ENCODE measurements at regions not wholly inside any gene's neighbourhood (a gene's known extent, or its start where the extent isn't known, plus 50 kb on each side); places are given as distances from the start of the nearest gene placed in this dataset.

DNA sequence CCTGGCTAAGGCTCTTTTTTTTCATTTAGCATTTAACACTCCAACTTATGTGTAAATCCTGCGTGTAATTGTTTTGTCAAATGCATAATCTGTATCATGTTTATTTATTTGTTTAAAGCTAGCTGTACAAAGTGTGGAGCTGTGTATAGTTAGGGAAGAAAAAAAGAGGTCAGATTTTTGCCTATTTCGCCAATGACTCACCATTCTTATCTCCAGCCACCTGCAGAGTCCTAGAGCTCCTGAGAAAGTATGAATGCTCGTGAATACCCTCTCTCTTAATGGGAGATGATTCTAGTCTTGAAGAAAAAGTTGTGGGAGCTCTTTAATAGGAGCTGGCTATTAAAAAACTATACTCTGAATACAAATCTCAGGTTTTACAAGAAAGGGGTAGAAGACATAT lies 778.8 kb upstream of the SLITRK5 start:
- TF ChIP-seq SP1 (CRISPR knock-in tag; conservative IDR thresholded peaks at IDR 0.05), result no peak
- no peak for TF ChIP-seq ZBTB21 (CRISPR knock-in tag; IDR thresholded peaks at IDR 0.05; ENCODE audit: borderline replicate concordance)
- TF ChIP-seq MYBL2 (CRISPR knock-in tag; IDR thresholded peaks at IDR 0.05), result no peak
- TF ChIP-seq, protein P1, sequence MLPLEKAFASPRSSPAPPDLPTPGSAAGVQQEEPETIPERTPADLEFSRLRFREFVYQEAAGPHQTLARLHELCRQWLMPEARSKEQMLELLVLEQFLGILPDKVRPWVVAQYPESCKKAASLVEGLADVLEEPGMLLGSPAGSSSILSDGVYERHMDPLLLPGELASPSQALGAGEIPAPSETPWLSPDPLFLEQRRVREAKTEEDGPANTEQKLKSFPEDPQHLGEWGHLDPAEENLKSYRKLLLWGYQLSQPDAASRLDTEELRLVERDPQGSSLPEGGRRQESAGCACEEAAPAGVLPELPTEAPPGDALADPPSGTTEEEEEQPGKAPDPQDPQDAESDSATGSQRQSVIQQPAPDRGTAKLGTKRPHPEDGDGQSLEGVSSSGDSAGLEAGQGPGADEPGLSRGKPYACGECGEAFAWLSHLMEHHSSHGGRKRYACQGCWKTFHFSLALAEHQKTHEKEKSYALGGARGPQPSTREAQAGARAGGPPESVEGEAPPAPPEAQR (CRISPR knock-in tag; IDR thresholded peaks at IDR 0.05), result no peak
- TF ChIP-seq ESRRA (CRISPR knock-in tag; IDR thresholded peaks at IDR 0.05; ENCODE audit: borderline replicate concordance), result no peak
- TF ChIP-seq, protein P2, sequence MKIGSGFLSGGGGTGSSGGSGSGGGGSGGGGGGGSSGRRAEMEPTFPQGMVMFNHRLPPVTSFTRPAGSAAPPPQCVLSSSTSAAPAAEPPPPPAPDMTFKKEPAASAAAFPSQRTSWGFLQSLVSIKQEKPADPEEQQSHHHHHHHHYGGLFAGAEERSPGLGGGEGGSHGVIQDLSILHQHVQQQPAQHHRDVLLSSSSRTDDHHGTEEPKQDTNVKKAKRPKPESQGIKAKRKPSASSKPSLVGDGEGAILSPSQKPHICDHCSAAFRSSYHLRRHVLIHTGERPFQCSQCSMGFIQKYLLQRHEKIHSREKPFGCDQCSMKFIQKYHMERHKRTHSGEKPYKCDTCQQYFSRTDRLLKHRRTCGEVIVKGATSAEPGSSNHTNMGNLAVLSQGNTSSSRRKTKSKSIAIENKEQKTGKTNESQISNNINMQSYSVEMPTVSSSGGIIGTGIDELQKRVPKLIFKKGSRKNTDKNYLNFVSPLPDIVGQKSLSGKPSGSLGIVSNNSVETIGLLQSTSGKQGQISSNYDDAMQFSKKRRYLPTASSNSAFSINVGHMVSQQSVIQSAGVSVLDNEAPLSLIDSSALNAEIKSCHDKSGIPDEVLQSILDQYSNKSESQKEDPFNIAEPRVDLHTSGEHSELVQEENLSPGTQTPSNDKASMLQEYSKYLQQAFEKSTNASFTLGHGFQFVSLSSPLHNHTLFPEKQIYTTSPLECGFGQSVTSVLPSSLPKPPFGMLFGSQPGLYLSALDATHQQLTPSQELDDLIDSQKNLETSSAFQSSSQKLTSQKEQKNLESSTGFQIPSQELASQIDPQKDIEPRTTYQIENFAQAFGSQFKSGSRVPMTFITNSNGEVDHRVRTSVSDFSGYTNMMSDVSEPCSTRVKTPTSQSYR (CRISPR knock-in tag; IDR thresholded peaks at IDR 0.05), result no peak
- no peak for TF ChIP-seq KAT7 (CRISPR knock-in tag; IDR thresholded peaks at IDR 0.05; ENCODE audit: borderline replicate concordance)
- no peak for TF ChIP-seq MXD4 (CRISPR knock-in tag; IDR thresholded peaks at IDR 0.05; ENCODE audit: borderline replicate concordance)
- TF ChIP-seq, protein P3, sequence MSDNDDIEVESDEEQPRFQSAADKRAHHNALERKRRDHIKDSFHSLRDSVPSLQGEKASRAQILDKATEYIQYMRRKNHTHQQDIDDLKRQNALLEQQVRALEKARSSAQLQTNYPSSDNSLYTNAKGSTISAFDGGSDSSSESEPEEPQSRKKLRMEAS (CRISPR knock-in tag; IDR thresholded peaks at IDR 0.05), result no peak
- no peak for TF ChIP-seq ATF1 (CRISPR knock-in tag; IDR thresholded peaks at IDR 0.05)
- TF ChIP-seq IRF2 (CRISPR knock-in tag; IDR thresholded peaks at IDR 0.05; ENCODE audit: borderline replicate concordance, low read depth), result no peak
- TF ChIP-seq, protein P4, sequence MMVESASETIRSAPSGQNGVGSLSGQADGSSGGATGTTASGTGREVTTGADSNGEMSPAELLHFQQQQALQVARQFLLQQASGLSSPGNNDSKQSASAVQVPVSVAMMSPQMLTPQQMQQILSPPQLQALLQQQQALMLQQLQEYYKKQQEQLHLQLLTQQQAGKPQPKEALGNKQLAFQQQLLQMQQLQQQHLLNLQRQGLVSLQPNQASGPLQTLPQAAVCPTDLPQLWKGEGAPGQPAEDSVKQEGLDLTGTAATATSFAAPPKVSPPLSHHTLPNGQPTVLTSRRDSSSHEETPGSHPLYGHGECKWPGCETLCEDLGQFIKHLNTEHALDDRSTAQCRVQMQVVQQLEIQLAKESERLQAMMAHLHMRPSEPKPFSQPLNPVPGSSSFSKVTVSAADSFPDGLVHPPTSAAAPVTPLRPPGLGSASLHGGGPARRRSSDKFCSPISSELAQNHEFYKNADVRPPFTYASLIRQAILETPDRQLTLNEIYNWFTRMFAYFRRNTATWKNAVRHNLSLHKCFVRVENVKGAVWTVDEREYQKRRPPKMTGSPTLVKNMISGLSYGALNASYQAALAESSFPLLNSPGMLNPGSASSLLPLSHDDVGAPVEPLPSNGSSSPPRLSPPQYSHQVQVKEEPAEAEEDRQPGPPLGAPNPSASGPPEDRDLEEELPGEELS (CRISPR knock-in tag; IDR thresholded peaks at IDR 0.05), result no peak
- peaks cover 24% of the 10 kb centered on the region for H3K27me3 Mint-ChIP-seq (ENCODE audit: low read depth)
- DNase-seq (ENCODE audit: low spot score), result no peak
- H3K9me3 Mint-ChIP-seq, result peaks cover 8% of the 10 kb centered on the region
- no peak overlapping the region for H3K27ac Mint-ChIP-seq
- no peak overlapping the region for H3K4me3 Mint-ChIP-seq
- no peaks in the 10 kb centered on the region for H3K36me3 Mint-ChIP-seq
- no peak for ATAC-seq
- H3K4me1 Mint-ChIP-seq, result no peaks in the 10 kb centered on the region
- CTCF ChIA-PET, result no interaction called here
- POLR2A ChIA-PET, result no interaction called here

DNA sequence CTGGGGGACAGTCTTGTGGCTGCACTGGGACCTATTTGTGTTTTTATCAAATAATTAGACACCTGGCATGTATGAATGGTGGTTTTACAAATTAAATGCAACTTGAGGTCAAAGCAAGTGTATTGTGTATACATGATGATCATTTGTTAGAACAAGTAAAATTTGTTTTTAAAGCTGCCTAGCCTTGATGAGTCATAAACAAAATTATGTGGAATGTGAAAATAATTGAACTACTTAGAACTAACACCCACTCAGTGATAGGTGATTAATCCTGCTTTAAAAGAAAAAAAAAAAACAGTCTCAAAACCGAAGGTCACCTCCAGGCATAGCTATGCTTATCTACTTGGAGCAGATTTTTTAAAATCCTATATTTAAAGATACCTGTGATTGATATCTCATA lies 770.3 kb upstream of the SLITRK5 start:
- ChIA-PET POLR2A (interaction anchor here (1.0 kb wide), 1 partner anchor 139 kb away, joined by 3 read pairs; no protein-coding TSS in a partner anchor), CTCF (no interaction called here)
- ATAC-seq (no peak), DNase-seq (ENCODE audit: low spot score) (no peak)
- Mint-ChIP-seq H3K27me3 (ENCODE audit: low read depth) (peaks cover 9% of the 10 kb centered on the region), H3K27ac (no peak overlapping the region), H3K4me1 (peaks cover 3% of the 10 kb centered on the region), H3K9me3 (no peaks in the 10 kb centered on the region; the same call in 1 of the 2 replicates), H3K4me3 (no peak overlapping the region), H3K36me3 (no peaks in the 10 kb centered on the region)
- no peak for TF ChIP-seq FOXP1 (CRISPR knock-in tag; IDR thresholded peaks at IDR 0.05; ENCODE audit: borderline replicate concordance)
- TF ChIP-seq NFE2L1 (CRISPR knock-in tag; IDR thresholded peaks at IDR 0.05), result no peak
- TF ChIP-seq NFYB (CRISPR knock-in tag; conservative IDR thresholded peaks at IDR 0.05; ENCODE audit: low read depth), result no peak
- TF ChIP-seq, protein P5, sequence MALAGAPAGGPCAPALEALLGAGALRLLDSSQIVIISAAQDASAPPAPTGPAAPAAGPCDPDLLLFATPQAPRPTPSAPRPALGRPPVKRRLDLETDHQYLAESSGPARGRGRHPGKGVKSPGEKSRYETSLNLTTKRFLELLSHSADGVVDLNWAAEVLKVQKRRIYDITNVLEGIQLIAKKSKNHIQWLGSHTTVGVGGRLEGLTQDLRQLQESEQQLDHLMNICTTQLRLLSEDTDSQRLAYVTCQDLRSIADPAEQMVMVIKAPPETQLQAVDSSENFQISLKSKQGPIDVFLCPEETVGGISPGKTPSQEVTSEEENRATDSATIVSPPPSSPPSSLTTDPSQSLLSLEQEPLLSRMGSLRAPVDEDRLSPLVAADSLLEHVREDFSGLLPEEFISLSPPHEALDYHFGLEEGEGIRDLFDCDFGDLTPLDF (CRISPR knock-in tag; IDR thresholded peaks at IDR 0.05), result no peak
- no peak for TF ChIP-seq CREM (CRISPR knock-in tag; IDR thresholded peaks at IDR 0.05)
- TF ChIP-seq, protein P6, sequence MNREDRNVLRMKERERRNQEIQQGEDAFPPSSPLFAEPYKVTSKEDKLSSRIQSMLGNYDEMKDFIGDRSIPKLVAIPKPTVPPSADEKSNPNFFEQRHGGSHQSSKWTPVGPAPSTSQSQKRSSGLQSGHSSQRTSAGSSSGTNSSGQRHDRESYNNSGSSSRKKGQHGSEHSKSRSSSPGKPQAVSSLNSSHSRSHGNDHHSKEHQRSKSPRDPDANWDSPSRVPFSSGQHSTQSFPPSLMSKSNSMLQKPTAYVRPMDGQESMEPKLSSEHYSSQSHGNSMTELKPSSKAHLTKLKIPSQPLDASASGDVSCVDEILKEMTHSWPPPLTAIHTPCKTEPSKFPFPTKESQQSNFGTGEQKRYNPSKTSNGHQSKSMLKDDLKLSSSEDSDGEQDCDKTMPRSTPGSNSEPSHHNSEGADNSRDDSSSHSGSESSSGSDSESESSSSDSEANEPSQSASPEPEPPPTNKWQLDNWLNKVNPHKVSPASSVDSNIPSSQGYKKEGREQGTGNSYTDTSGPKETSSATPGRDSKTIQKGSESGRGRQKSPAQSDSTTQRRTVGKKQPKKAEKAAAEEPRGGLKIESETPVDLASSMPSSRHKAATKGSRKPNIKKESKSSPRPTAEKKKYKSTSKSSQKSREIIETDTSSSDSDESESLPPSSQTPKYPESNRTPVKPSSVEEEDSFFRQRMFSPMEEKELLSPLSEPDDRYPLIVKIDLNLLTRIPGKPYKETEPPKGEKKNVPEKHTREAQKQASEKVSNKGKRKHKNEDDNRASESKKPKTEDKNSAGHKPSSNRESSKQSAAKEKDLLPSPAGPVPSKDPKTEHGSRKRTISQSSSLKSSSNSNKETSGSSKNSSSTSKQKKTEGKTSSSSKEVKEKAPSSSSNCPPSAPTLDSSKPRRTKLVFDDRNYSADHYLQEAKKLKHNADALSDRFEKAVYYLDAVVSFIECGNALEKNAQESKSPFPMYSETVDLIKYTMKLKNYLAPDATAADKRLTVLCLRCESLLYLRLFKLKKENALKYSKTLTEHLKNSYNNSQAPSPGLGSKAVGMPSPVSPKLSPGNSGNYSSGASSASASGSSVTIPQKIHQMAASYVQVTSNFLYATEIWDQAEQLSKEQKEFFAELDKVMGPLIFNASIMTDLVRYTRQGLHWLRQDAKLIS (CRISPR knock-in tag; IDR thresholded peaks at IDR 0.05; ENCODE audit: borderline replicate concordance), result no peak
- no peak for TF ChIP-seq ZNF232 (CRISPR knock-in tag; IDR thresholded peaks at IDR 0.05)
- TF ChIP-seq SMAD4 (CRISPR knock-in tag; IDR thresholded peaks at IDR 0.05), result no peak
- TF ChIP-seq, protein P7, sequence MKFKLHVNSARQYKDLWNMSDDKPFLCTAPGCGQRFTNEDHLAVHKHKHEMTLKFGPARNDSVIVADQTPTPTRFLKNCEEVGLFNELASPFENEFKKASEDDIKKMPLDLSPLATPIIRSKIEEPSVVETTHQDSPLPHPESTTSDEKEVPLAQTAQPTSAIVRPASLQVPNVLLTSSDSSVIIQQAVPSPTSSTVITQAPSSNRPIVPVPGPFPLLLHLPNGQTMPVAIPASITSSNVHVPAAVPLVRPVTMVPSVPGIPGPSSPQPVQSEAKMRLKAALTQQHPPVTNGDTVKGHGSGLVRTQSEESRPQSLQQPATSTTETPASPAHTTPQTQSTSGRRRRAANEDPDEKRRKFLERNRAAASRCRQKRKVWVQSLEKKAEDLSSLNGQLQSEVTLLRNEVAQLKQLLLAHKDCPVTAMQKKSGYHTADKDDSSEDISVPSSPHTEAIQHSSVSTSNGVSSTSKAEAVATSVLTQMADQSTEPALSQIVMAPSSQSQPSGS (CRISPR knock-in tag; IDR thresholded peaks at IDR 0.05; ENCODE audit: borderline replicate concordance, low read depth), result no peak
- TF ChIP-seq, protein P1 (CRISPR knock-in tag; IDR thresholded peaks at IDR 0.05), result no peak

Measured in WTC11 (cell line).